ENCODE measurements at regions not wholly inside any gene's neighbourhood (a gene's known extent, or its start where the extent isn't known, plus 50 kb on each side); places are given as distances from the start of the nearest gene placed in this dataset.
A peak's percentile ranks its signal among the peaks of the same experiment; 100 is the strongest.

DNA sequence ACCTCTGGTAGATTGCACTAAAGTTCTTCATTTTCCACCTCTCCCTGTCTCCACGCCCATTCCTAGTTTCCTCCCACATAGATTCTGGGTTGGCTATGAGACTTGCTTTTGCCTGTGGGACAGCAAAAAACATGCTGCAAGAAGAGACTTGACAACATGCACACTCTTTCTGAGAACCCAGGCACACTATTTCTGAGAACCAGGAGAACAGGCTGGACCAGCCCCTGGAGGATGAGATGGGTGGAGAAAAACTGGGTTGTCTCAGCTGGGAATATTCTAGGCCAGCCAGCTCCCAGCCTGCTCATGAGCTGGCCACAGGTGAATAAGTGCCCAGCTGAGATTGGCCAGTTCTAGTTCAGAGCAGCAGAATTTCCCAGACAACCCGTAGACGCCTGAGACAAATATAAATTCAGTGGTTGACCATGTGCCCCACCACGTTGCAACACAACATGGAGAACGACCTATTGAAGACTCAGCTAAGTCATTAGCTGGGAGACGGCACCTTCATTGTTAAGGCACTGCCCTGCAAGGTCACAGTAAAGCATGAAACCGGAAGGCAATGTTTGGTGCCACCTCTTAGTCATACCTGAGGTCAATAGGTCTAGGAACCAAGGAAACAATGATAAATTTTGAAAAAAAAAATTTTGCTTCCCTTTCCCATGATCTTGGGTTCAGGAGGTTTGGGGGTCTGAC lies 92.7 kb upstream of the AKR1E2 start:
- DNase-seq (ENCODE audit: low read depth), result no peak

DNA sequence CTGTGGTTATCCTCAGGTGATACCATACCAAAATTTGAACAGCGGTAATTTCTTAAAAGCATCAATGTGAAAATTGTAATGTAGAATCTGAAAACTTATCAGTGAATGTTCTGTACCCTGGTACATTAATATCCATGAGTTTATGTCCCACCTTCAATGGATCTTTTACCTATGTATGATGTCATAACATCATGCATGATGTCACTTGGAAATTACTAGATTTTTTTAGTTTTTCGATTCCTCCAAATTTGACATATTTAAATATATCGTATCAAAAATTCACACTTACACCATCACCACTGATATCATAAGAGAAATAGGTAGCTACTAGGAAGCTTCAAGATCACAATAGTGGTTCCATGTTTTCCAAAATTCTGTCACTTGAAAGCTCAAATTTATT lies 95.0 kb upstream of the AKR1E2 start:
- DNase-seq (ENCODE audit: low read depth), result no peak

GRCh38 chr10:4725917-4726606 lies 99.9 kb upstream of the AKR1E2 start:
- DNase-seq (ENCODE audit: low read depth), result peak; percentile 61

DNA sequence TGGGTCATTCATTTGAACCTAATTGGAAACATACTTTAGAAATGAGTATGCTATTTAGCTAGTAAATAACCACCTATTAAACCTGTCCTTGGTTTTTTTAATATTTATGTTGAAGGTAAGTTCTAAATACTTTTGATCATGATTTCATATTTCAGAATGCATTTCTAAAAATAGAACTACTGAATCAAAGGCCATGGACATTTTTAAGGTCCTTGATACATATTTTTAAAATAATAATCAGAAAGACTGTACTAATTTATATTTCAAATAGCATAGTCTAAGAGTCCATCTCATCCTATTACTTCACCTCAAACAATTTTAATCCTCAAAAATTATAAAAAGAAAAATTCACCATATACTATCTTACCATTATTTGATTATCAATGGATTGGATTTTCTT lies 102.1 kb upstream of the AKR1E2 start:
- no peak for DNase-seq (ENCODE audit: low read depth)

DNA sequence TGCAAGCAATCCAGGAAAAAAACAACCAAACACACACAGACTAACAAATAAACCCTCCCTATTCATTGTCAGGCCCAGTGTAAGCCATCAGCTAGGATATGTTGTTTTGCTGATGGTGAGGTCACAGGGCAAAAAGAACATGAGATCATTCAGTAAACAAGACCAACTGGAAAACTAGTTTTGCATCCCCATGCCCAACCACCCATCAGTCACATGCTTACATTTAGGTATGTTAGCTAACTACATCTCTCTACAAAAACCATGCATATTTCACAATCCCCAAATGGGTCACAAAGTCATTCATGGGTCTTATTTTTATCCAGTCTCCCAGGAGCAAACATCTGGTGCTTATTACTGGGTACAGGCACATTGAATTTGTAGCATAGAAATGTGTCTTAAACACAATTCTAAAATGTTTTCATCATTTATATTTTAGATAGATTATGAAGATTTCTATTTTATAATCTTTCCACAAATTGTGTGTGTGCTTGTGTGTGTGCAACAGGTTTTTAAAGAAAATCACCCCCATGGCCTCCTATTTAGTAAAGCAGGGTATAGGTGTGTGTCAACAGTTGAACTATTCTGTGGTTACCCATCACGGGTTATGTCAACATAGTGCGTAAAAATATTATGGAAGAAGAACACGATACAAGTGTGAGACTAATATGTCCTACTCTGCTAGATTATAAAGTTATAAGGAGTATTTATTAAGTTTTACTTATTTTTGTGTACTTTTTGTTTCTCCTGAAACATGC lies 103.8 kb upstream of the AKR1E2 start:
- DNase-seq (ENCODE audit: low read depth), result peak; percentile 94

DNA sequence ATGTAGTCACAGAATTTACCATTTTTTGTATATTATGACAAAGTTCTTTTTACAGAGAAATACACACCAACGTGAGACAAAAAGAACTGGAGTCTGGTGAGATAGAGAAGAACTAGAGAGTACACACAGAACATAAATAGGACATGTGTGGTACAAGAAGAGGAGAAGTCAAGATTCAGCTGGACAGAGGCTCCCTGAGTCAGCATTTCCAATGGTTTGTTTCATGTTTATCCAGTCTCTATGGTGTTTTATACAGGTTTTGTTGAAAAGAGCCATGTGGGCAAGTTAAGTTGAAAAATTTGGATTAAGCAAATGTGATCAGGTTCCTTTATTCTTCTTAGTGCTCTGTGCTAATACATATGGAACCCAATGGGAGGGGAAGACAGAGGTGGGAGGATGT lies 105.5 kb upstream of the AKR1E2 start:
- DNase-seq (ENCODE audit: low read depth), result no peak

DNA sequence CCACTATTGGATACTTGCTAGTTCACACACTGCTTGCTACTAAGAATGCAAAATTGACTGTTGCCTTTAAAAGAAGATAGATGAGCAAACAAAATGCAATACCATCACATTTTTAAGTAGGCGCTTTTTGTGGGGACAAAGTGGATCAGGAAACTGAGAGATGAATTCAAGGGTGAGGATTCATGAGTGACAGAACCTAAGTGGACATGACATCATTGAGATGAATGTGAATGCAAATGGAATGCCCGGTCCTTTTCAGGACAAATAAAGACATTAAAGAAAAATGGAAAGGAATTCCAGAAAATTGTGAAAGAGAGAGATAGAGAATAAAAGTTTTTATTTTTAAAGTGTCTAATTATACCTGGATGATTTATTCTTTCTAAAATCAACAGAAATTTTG lies 106.3 kb upstream of the AKR1E2 start:
- DNase-seq (ENCODE audit: low read depth), result no peak

GRCh38 chr10:4719036-4719435 lies 107.0 kb upstream of the AKR1E2 start:
- DNase-seq (ENCODE audit: low read depth), result no peak

GRCh38 chr10:4718544-4718943 lies 107.5 kb upstream of the AKR1E2 start:
- no peak for DNase-seq (ENCODE audit: low read depth)

DNA sequence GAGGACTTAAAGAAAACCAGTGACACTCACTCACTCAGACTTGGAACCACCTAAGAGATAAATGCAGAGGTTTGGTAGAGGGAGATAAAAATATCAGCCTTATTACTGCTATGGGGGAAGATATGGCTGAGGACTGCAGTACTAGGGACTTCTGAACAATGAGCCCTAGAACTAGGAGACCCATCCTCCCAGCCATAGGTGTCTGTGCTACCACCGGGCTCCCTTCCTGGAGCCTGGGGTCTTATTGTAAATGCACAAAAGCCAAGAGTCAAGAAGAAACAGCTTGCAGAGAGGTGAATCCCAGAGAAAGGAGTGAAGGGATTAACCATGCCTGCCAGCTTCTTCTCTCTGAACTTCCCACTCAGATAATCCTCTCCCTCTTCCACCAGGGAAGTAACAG lies 108.3 kb upstream of the AKR1E2 start:
- DNase-seq (ENCODE audit: low read depth), result no peak

DNA sequence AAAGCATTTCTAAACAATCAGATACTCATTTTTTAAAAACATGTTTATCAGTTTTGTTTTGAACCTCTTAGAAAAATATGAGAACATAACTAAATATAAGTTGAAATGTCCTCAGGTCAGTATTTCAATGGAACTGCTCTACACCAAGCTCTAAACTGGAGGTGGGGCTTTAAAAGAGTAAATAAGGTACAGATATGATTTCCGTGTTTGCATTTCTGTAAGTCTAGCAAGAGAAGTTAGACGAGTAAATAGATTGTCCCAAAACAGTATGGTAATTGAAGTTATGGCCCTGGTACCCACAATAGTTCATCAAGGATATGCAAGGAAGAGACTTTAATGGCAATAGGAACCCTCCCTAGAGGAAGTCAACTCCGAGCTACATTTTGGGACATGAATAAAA lies 115.1 kb upstream of the AKR1E2 start:
- no peak for DNase-seq (ENCODE audit: low read depth)

GRCh38 chr10:4708123-4708759 lies 117.8 kb upstream of the AKR1E2 start:
- DNase-seq (ENCODE audit: low read depth), result no peak

- no peak for DNase-seq (ENCODE audit: low read depth)
Measured at GRCh38 chr10:4707221-4707620, 118.8 kb upstream of the AKR1E2 start.

DNA sequence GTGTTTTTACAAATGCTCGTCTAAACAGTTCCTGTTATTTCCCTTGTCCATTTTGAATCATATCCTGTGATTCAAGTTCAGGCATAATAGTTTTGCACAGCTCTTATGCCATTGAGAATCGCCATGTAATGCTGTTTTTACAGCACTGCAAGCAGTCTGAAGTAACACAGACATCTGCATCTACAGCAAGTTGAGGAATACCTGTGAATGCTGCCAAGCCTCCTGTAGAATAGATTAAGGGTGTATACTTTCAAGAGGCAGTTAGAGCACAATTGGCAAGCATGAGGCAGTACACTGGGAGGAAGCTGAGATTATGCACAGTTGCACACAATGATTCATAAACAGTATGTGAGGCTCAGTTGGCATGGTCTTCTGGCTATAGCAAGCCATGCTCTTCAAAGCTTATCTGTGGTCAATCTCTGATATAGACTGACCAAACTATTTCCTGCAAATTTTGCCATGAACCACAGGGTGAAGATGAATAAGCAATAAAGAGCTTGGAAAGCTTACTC lies 121.9 kb upstream of the AKR1E2 start:
- peak; percentile 65 for DNase-seq (ENCODE audit: low read depth)

DNA sequence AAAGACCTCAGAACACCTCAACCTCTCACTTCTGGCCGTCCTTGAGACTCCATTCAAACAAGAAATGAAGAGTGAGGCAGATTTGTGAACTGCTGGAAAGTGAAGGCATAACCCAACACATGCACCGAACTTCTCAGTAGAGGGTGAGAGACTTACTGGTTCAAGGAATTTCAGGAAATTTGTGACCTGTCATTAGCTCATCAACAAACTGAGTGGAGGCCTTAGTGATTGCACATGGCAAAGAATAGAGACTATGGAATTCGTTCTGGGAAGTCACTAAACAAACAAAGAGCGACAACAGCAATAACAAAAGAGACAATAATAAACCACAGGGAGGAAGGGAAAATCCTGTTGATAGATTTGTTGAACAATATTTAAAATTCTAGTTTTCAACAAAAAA lies 125.0 kb upstream of the AKR1E2 start:
- DNase-seq (ENCODE audit: low read depth), result no peak

DNA sequence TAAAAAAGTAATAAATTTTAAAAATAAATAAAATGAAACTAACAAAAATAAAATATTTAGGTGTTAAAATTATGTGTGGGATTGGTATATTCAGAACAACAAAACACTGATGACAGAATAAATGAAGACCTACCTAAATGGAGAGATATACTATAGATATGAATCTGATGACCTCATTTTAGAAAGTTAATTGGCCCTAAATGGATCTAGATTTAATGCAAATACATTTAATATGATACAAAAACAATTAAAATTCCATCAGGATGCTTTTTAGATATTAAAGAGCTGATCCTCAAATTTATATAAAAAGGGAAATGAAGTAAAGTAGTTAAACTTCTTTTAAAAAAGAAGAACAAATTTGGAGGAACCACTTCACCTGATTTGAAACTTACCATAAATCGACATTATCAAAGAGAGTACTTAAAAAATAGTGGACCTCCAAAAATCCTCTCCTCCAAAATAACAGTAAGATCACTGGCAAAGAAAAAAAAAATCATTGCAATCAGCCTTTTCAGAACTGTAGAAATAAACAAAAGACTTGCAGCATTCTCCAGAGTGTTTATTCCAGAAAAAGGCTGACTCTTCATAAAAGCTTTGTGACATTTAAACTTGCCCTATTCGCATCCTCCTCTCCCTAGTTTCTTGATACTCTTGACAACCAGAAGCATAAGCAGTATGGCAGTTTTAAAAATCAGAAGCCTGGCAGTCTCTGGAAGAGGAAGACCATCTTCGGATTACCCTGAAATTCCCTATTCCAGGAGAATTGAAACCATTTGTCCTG lies 125.9 kb upstream of the AKR1E2 start:
- no peak for DNase-seq (ENCODE audit: low read depth)

DNA sequence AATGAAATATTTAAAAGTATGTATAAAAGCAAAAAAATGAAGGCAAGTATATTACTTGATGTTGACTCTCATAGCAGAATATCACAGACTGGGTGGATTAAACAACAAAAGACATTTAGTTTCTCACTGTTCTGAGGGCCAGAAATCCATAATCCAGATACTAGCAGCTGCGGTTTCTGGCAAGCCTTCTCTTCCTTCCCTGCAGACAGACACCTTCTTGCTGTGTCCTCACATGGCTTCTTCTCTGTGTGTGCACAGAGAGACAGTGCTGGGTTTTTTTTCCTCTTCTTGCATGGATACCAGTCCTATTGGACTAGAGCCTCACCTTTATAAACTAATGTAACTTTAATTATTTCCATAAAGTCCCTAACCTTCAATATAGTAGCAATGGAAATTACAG lies 127.9 kb upstream of the AKR1E2 start:
- DNase-seq (ENCODE audit: low read depth), result no peak

DNA sequence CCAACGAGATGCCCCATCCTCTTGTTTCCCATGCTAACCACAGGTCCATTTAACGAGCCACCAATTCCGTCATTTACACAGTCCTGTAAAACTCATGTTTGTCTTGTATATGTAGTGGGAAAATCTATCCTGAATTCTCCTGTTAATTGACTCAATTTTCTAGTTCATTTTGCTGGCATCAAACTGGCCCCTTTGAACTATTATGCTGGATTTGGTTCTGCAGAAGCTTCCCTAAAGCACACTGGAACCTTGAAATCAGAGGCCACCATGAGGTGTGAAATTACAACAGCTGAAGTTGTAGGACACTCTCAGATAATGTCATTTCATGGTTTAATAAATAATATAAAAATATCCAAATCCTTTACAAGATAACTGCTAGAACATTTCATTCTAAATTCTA lies 129.8 kb upstream of the AKR1E2 start:
- DNase-seq (ENCODE audit: low read depth), result no peak

DNA sequence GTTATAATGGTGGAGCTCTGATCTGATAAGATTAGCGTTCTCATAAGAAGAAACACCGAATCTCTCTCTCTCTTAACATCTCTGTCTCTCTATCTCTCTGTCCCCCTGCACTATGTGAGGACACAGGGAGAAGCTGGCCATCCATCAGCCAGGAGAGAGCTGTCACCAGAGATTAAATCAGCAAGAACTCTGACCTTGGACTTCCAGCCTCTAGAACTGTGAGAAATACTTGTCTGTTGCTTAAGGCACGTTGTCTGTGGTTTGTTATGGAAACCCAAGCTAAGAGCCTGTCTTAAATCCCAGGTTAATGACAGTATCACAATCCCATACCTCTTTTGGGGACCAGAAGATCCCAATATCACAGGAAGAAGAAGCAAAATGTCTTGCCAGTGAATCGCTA lies 132.0 kb upstream of the AKR1E2 start:
- no peak for DNase-seq (ENCODE audit: low read depth)

DNA sequence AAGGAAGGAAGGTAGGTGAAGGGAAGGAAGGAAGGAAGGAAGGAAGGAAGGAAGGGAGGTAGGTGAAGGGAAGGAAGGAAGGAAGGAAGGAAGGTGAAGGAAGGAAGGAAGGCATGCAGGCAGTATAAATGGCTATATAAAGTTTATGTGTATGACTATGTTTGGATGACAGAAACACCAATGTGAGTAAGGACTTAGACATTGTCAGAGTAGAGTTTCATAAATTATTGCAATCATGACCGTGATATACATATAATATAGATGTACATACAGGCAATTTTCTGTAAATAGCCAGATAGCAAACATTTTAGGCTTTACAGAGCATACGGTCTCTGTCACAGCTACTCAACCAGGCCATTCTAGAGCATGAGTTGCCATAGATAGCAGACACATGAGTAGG lies 133.8 kb upstream of the AKR1E2 start:
- DNase-seq (ENCODE audit: low read depth), result no peak

DNA sequence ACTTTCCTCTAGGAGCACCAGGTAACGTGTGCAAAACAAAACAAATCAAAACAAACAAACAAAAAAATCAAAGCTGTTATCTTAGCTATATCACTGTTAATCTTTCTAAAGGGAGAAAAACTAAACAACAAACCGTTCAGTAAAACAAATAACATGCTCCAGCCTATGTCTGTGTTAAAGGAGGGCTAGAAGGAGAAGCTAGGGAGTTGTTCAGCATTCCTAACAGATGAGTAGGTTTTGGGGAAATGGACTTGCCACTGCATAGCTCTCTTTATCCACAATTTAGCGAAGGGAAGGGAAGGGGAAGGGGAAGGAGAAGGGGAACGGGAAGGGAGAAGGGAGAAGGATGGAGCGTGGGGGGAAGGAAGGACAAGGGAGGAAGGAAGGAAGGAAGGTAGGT lies 134.2 kb upstream of the AKR1E2 start:
- no peak for DNase-seq (ENCODE audit: low read depth)

GRCh38 chr10:4691301-4691700 lies 134.7 kb upstream of the AKR1E2 start:
- no peak for DNase-seq (ENCODE audit: low read depth)
